HG02870 (cell line): ENCODE measurements at regions not wholly inside any gene's neighbourhood (a gene's known extent, or its start where the extent isn't known, plus 50 kb on each side); places are given as distances from the start of the nearest gene placed in this dataset.

Experiments
- ATAC-seq: cut with Tn5 transposase; IDR thresholded peaks from one replicate; pipeline ENCODE4 v1.9.1; 2021; ENCODE audit warnings: mild to moderate bottlenecking, moderate library complexity; ENCODE audit not compliant: unreplicated experiment

DNA sequence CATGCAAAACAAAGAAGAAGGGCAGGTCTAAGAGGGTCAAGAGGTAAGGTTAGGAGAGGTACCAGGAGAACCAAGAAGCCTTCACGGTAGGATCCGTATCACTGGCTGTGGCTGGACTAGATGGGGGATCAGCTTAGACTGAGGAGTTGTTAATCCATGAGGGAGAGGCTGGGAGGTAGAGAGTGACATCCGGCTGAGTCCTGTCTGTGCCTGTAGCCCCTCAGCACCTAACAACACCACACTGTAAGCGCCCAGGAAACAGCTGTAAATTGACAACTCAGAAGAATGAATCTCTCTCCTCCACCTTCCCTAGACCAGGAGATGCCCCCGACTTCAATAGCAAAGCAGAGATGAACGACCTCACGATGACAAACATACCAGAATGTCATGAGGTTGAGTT is 199.4 kb upstream of the RPL38 start:
- no peak for ATAC-seq

DNA sequence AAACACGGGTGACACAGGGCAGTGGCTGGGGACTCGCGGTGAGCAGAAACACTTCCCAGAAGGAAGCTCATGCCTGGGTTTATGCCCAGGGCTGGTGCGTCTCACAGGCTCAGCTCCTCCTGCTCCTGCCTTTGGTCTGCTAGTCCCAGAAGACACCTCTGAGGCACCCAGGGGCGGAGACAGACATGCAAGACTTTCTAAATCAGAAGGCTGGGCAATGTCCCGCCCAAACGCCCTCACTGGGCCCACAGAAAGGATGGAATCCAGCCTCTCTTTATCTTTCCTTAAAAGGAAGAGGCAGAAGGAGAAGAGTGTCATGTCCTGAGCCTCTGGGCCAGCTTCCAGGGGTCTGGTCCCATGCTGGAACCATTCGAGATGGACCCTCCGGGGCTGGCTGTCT is 197.7 kb upstream of the RPL38 start:
- ATAC-seq: no peak

DNA sequence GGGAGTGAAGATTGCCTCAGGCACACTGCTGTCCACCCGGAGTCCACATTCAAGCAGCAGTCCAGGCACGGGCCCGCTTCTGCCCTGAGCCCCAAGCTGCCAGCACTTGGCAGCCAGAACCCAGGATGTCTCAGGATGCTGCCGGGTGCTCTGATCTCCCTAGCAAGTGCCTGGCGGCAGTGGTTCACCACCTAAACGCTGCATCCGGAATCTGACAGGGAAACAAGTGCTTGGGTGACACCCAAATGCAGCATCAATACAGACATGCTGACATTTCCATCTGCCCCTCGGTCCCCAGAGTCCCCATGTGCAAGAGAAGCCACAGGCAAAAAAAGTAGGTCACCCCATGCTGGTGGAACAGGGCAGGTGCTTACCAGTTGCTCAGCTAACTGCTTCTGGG is 197.1 kb upstream of the RPL38 start:
- no peak for ATAC-seq

DNA sequence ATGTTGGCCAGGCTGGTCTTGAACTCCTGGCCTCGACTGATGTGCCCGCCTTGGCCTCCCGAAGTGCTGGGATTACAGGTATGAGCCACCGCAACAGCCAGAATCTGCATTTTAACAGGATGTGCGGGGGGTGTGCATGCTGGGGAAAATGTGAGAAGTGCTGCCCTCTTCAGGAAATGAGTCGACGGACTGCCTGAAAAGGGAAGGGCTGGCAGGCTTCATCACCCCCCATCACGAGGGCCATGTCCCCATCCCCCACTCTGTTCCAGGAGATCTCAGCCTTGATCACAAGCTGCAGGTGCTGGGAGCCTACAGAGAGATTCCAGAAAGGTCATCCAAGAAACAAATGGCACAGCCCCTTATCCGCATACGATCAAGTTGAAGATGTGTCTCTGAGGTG is 195.3 kb upstream of the RPL38 start:
- ATAC-seq: no peak

DNA sequence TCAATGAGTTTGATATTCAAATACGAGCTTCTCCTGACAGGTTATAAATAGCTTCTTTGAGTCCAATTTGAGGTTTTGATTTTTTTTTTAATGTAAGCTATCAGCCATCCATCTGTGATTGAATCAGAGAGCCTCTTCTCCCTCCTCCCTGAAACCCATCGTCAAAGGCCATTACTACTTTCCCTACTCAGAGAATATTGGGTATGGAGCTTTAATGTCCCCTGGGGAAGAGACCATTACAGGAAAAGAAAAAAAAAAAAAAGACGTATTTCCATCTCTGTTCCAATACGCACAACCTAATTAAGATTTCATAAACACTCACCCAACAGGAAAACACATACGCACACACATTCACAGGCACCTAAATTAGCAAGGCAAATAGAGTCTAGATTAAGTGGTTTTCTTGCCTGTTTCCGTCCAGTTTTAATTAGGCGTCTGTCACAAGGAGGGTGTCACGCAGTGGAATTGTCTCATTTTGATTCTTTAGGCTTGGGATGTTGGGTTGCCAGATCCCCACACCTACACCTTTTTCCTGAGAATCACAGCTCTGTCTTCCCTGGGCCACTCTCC is 194.3 kb upstream of the RPL38 start:
- no peak for ATAC-seq

DNA sequence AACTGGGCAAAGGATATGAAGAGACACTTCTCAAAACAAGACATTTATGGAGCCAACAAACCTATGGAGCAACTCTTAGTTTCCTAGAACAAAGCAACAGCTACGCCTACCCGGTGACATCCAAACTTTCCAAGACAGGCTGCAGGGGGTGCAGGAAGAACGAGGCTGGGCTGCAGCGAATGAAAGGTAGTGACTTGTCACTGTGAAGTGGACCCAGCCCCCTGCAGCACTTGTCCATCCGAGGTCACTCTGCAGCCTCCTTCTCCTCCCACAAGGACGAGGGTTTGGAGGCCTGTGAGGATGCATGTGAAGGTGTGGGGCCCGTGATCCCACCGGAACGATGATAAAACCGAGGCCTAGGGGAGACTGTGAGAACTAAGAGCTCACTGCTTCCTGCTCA is 192.6 kb upstream of the RPL38 start:
- no peak for ATAC-seq

DNA sequence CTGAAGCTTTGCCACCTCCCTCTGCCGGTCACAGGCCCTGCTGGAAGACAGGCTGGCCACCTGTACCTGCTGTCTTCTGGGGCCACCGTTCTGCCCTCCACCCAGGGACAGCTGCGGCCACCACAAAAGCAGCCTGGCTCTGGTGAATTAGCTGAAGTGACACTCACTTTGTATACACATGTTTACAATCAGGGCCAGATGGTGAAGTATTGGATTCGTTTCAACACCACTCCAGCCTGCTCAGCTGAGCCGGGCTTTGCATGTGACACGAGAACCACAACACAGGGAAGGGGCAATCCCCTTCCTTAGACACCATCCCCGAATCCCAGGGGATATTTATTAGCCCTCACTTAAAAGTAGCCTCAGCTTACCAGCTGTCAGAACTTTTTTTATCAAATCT is 191.5 kb upstream of the RPL38 start:
- no peak for ATAC-seq

DNA sequence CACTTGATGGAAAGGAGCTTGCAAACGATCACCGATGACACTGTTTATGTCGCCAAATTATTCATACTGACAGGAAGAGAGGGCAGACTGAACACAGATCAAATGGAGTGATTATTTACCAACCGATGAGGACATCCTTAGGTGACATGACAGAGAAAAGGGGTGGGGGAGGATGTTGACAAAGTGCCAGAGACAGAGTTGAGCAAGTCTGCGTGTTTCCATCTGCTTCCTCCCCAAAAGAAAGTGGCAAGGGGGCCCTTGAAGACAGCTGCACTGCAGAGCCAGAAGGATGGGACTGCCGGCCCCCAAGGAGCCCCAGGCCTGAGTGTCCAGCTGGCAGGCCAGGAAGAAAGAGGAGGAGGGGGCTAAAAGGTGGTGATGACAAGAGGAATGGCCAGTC is 191.0 kb upstream of the RPL38 start:
- no peak for ATAC-seq

DNA sequence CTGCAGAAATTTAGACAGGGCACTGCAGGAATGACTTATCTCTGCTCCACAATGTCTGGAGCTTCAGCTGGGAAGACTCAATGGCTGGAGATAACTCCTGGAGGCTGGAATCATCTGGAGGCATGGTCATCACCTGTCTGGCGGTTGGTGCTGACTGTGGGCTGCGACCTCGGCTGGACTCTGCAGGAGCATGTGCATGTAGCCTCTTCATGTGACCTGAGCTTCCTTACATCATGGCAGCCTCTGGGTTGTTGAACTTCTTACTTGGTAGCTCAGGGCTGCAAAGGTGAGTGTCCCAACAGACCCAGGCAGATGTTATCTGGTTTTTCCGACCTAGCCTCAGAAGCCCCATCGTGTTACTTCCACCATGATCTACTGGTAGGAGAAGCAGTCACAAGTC is 188.2 kb upstream of the RPL38 start:
- no peak for ATAC-seq

DNA sequence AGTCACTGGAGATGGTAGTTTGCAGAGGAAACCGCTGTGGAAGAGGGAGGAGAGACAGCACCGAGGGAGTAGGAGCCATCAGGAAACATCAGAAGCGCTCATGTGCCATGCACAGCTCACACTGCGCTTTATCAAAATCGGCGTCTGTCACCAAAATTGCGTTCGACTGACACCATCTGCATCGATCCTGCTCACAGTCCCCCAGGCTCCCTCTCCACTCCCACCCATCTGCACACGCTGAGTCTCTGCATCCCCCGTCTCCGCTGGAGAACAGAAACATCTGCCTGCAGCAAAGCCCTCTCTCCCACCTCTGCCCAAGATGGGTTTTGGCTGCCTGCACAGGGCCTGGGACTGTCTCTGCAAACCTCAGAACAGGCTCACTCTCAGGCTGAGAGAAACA is 187.5 kb upstream of the RPL38 start:
- ATAC-seq: no peak

DNA sequence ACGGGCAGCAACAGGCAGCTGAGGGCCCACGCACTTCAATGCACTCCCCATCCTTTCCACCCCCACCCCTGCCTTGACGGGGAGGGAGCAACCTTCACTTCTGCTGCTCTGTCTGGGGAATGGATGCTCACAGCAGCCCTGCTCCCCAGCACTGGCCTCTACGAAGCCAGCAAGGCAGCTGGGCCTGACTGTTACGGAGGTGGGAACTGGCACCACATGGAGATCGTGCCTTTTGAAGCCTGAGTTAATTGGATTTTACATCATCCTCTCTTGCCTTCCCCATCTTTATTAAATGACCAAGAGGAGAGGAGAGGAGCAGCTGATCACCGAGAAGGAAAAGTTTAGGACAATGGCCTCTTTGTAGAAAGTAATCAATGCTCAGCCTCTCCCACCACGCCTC is 187.0 kb upstream of the RPL38 start:
- no peak for ATAC-seq

DNA sequence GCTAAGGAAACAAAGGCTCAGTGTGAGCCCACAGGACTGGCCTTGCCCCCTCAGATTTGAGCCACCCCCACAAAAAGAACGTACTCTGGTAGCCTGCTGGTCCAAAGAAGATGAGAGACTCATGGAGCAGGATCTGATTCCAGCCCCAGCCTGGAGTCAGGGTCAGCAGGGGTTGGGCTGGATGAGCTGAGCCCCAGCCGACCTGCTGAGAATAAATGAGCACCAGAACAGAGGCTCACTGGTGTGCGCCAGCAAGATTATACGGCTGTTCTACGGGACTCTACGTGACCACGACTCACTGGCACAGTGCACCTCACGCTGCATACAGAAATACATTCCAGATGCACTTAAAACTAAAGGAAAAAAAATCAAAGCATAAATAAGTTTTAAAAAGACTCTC is 186.0 kb upstream of the RPL38 start:
- ATAC-seq: no peak

DNA sequence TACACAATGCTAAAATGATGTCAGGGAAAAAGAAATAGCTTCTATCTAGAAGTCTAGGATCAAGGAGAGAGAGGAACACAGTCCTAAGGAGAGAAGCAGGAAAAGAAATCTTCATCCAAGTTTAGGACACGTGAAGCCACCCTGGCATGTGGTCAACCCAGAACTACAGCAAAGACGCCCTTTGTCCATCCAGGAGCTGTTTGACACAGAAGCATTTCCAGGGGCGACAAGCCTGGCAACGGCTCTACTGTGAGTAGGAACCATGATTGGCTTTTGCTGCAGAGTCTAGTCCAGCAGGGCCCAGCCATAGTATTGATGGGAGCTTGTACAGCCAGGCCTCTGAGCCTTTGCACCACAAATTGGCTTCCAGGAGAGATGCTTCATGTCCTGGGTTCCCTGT is 185.4 kb upstream of the RPL38 start:
- ATAC-seq: no peak

DNA sequence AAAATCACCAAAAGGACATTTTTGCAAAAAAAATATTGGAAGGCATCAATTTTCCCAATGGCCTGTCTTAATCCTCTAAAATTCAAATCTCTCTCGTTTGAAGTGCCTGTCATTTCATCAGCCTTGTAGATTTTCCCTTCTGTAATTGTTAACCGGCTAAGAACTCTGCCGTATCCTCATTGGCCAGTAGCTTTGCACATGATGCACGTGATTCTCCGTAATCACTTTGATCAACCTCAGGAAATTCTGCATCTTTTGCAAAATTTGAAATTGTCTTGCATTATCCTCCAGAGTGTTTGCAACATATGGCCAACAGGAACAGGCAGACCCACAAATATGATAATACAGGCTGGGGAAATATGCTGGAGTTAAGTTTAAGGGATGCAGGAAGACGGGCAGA is 184.2 kb upstream of the RPL38 start:
- no peak for ATAC-seq

DNA sequence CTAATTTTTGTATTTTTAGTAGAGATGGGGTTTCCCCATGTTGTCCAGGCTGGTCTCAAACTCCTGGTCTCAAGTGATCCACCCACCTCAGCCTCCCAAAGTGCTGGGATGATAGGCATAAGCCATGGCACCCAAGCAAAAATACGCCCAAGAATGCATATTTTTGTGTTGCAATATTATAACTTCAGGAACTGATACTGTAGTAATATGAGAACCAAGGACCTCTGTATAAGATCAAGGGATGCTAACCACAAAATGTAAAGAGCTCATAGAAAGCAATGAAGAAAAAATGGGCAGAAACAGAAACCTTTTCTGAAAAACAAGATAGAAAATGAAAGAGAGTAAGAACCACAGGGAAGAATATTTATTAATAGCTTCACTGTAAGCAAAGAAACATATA is 183.6 kb upstream of the RPL38 start:
- ATAC-seq: no peak

DNA sequence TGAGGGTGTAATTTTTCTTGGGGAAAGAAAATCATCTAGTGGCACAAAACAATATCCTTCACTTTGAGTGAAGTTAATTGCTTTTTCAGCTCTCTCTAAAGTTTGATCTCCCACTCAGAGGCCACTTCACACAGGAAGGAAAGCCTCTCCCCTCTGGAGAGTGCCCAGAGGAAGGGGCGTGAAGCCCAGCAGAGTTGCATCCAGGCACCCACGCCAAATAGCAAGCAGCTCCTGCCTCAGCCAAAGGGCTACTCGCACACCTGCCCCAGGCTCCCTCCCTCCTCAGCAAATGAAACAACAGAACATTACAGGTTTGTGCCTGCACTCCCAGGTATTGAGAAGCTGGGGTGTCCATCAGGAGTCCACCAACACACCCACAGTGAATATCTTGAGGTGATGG is 183.0 kb upstream of the RPL38 start:
- no peak for ATAC-seq

DNA sequence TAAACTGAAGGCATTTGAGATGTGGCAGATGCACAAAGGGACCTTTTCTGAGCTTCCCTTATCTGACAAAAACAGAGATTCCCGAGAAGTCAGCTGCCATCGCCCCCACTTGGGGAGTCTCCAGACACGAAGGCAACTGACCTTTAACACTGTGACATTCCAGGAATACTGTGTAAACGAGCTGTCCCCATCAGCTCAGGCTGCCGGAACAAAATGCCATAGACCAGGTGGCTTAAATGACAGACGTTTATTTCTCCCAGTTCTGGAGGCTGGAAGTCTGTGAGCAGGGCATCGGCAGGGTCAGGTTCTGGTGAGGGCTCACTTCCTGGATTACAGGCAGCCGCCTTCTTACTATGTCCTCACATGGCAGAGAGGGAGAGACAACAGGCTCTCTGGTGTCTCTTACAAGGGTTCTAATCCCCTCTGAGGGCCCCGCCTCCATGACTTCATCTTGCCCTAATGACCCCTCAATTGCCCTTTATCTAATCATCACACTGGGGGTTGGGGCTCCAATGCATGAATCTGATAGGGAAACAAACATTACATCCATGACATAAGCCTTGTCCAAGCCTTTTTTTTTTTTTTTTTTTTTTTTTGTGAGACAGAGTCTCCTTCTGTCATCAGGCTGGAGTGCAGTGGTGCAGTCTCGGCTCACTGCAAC is 178.5 kb upstream of the RPL38 start:
- no peak for ATAC-seq

DNA sequence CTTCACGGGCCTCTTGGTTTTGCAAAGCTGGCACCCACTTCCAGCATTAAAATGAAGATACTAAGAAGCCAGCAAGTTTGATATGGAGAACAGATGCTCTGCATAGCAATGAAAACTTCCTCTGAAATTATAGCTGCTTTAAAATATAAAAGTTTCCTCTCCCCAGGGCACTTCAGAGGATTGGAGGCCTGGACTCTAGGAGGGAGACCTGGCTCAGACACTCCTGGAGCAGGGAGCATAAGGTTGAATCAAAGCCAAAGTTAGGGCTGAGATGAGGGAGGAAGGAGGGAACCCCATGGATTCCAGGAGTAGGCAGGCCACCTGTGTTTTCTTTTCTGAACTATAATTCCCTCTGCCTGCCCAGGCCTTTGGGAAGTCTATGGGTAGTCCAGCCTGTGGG is 176.0 kb upstream of the RPL38 start:
- no peak for ATAC-seq

DNA sequence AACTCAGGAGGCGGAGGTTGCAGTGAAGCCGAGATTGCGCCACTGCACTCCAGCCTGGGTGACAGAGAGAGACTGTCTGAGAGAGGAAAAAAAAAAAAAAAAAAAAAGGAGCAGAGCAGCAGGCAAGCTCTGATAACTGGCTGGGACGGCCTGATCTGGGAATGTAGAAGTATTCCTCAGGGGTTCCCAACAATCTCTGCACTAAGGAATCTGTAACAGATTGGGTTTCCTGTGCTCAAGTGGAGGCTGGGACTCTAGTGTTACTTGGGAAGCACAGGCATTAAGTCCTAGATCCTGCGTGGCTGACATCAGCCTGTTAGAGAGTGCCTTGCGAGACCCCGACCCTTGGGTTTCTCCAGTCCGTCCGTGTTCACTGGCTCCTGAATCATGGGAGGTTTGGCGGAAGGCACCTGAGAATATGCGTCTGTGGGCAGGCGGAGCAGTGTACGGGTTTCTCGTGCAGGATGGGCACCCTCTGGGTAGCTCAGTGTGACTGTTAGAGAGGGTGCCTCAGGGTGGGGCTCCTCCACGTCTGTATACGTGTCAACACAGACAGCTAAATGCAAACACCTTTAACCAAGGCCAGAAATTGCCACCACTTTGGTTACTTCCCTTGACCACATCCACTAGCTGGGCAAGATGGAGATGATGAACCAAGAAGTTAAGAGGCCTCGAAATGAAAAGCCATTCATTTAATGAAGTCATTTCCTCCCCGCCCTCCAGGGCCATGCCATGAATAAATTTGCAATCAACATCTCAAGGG is 174.9 kb upstream of the RPL38 start:
- no peak for ATAC-seq

DNA sequence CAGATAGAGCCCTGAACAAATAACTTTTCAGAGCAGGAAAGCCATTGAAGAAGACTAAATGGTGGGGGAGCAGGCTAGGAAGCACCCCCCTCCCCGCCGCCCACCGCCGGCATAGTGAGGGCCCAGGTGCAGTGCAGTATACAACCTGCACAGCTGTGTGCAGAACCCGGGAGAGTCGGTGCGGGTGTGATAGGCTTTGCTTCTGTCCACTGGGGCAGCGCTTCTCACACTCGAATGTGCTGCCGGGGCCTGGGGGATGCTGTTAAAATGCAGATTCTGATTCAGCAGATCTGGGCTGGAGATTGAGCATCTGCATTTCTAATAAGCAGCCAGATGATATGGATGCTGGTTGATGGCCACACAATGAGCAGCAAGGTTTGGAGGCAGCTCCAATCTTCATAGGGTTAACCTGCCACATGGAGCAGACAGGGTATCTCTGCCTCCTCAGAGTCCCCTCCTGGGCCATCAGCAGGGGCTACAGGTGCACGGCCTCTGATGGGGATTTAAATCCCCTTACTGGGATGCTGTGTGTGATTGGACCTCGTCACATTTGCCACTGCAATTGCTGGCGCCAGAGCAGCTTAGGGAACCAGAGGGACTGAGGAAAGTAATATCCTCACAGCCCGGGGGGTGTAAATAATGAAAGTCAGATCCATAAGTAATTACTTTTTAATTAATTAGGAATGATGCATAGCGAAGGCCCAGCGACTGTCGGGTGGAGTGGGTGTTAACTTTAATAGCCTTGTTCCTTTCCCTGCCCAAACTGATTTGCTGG is 172.0 kb upstream of the RPL38 start:
- ATAC-seq: no peak

DNA sequence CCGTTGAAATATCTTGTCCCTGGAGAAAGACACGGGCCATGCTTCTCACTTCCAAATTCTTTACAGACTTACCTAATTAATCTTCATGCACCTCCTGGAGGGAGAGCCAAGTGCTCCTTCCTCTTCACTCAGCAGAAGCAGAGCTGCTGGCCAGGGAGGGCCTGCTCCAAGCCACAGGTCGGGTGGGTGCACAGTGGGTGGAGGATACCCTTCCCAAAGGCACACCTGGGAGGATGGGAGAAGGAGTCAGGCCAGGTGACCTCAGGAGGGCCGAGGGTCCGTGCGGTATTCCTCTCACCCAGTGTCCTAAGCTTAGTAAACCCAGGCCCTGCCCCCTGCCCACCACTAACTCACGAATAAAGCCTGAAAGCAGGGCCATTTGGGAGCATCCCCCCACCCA is 171.3 kb upstream of the RPL38 start:
- no peak for ATAC-seq

DNA sequence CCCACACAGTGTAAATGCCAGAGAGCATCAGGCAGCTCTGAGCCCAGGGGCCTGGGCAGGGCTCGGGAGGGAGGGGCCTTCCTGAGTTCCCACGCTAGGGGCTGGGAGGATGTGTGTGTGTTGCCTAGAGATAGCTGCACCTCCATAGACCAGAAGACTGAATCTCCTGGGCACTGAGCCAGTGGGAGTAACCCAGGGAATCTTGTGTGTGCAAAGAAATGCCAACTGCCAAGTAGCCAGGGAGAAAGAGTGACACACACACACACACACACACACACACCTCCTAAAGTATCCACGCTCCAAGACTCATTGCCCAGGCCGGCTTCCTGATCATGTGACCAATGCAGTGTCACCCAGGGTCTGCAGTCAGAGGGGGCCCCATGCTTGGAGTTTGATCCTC is 166.2 kb upstream of the RPL38 start:
- ATAC-seq: no peak
